ENCODE measurements at regions not wholly inside any gene's neighbourhood (a gene's known extent, or its start where the extent isn't known, plus 50 kb on each side); places are given as distances from the start of the nearest gene placed in this dataset.

GRCh38 chr5:65068410-65068809 lies 299.7 kb downstream of the CWC27 start:
- DNase-seq, result no peak

DNA sequence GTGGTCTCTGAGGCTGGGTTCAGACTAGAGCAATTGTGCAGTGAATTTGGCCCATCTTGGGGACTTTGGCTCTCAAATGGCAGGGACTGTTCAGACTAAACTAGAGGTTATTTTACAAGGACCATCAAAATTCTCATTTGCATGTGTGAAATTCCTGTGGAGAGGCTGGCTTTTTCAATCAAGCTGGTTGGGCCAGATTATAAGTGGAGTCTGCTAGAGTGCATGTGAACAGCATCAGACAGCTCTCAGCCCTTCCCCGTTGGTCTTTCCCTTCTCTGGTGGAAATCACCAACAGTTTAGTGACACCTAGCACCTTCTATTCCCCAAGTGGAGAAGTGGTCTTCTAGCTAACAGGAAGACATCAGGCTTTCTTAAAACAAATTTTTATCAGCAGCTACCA lies 301.3 kb downstream of the CWC27 start:
- DNase-seq, result no peak

GRCh38 chr5:65072850-65073249 lies 304.1 kb downstream of the CWC27 start:
- DNase-seq, result no peak

- DNase-seq, result no peak
Measured at GRCh38 chr5:65073250-65073661, 304.5 kb downstream of the CWC27 start.

GRCh38 chr5:65075623-65076250 lies 307.0 kb downstream of the CWC27 start:
- no peak for DNase-seq

DNA sequence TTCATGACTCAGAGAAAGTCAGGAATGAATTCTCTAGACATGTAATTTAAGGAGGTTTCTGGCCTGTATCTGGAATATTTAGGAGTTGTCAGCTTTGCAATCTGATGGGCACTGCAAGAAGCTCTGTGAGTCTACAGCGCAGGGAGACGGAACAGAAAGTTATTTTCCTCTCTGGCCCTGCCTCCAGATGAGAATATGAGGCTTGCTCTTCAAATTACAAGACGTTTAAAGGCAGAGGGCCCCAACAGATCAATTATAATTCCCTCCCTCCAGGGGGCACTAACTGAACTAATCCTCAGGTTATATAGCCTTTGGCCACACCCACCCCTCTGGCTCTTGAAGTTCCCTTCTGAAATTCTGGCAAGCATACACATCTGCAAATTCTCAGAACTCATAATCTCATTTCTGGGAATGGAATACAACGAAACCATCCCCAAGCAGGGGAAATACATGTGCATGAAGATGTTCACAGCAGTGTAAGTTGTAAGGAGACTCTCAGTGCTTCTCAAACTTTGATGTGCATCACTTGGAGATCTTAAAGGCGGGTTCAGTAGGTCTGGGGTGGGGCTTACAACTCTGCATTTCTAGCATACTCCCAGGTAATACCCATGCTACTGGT lies 307.6 kb downstream of the CWC27 start:
- peak; percentile 71 for DNase-seq

DNA sequence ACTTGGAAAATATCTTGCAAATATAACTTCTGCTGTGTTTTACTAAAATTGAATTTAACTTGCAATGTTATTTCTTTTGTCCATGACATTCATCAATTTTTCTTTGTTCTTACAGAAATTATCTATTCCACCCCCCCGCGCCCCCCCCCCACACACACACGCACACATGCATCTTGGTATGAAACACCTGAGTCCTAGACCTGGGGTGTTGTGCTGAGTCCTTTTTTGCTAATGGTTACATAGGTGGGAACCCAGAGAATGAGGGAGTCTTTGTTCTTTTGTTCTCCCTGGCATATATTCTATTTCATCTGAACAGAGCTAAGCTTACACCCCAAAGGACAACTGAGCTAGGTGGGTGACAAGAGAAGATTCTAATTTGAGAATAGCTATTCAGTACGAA lies 308.9 kb downstream of the CWC27 start:
- DNase-seq, result no peak

- no peak for DNase-seq
Measured at GRCh38 chr5:65078331-65078730, 309.6 kb downstream of the CWC27 start.

DNA sequence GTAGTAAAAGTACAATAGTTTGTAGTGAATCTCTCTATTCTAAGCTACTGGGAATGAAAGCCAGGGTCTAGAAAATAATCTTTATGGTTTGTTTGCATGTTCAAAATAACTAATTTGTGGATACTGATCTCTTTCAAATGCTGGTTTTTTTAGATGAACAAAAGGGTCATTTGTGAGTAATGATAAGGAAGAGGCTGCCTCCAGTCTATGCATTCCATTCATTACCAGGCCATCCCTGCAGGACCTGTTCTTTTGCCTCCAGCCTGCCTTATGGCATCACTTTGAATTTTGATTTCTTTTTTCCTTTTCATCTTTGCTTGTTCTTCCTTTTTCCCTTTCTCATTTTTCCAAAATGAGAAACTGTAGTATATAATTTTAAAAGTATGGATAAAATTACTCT lies 312.3 kb downstream of the CWC27 start:
- no peak for DNase-seq

DNA sequence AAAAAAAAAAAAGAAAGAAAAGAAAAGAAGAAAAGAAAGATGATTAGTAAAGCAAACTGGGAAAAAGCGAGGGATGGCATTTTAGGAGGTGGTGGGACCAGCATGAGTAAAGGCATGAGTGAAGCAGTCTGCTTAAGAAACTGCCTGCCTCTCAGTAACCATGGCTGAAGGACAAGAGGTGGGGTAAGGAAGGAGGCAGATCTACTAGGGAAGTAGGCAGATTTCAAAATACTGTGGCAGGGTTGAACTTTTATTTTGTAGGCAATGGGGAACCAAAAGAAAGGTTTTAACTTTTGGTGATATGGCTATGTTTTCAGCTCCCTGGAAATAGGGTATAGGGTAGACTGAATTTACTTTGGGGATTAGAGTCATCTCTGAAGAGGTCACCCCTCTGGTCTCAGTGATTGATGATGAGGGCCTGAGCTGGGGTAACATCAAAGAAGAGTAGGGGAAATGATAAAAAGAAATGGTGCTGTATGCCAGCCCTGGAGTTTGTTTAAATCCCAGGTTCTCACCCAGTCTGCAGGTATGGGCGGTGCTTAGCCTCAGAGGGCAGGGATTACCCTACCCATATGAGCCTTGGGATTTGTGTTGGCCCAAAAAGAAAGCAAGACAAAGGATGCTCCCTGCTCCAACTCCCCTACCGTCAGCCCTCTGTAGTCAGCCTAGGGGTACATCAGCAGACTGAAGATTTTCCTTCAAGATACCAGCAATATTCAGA lies 316.2 kb downstream of the CWC27 start:
- no peak for DNase-seq

GRCh38 chr5:65085516-65085850 lies 316.8 kb downstream of the CWC27 start:
- no peak for DNase-seq

GRCh38 chr5:65086234-65086890 lies 317.6 kb downstream of the CWC27 start:
- no peak for DNase-seq

- no peak for DNase-seq
Measured at GRCh38 chr5:65087154-65087553, 318.4 kb downstream of the CWC27 start.

DNA sequence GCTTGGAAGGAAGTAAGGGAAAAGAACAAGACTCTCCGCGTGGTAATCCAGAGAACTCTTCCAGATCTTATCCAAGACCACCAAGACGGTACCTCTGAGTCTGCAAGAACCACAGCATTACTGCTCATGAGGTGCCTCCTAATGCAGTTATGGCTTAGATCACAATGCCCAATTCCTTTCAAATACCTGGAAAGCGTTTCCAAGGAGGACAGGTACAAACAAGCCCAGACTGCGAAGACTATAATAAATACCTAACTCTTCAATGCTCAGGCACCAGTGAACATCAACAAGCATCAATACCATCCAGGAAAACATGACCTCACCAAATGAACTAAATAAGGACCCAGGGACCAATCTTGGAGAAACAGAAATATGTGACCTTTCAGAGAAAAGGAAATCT lies 325.5 kb downstream of the CWC27 start:
- no peak for DNase-seq

DNA sequence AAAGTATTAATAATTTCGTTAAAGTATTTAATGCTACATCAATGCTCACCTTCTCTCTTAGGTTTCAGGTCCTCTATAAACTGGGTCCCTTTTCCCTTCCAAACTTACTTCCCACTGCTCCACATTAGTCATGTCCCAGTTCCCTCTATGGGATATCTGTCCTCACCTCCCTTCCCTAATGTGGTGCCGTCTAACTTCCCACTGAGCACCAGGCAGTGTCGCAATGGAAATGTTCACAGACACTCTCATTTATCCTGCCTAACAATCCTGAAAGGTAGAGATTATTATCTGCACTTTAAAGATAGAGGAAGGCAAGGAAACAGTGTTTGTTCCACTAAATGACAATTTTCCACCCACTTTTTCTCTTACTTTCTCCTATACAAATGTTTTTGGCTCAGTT lies 329.7 kb downstream of the CWC27 start:
- DNase-seq, result no peak

All from activated CD8-positive, alpha-beta memory T cell treated with anti-CD3 and anti-CD28 coated beads for 24 hours (primary cell).